GM23338 (cell line): ENCODE measurements at regions not wholly inside any gene's neighbourhood (a gene's known extent, or its start where the extent isn't known, plus 50 kb on each side); places are given as distances from the start of the nearest gene placed in this dataset.

Experiments used
- ATAC-seq: fragments of 200-7000 bp; cut with Tn5 transposase; 3 replicates; pipeline ENCODE4 v1.9.1; 2020
- DNase-seq: peaks from one replicate; pipeline ENCODE4 v3.0.0-alpha.2; 2015; ENCODE audit warnings: low spot score
- H2AFZ ChIP-seq: fragments of 200-600 bp; sonication (generic); 2 replicates; pipeline ENCODE4 v1.8.0; 2016; ENCODE audit warnings: antibody characterized with exemption, mild to moderate bottlenecking, moderate library complexity
- H3F3A ChIP-seq: fragments of 200-600 bp; sonication (generic); replicated peaks from 2 replicates; pipeline ENCODE4 v1.8.0; 2017; ENCODE audit warnings: antibody characterized with exemption, mixed run types, low read depth
- H3K27ac ChIP-seq: fragments of 200-600 bp; sonication (generic); 2 replicates; pipeline ENCODE4 v1.6.1; 2016; ENCODE audit warnings: low read depth
- H3K27me3 ChIP-seq: fragments of 200-600 bp; sonication (generic); 2 replicates; pipeline ENCODE4 v1.8.0; 2016; ENCODE audit warnings: mild to moderate bottlenecking, mixed run types, moderate library complexity; ENCODE audit not compliant: insufficient read depth
- H3K36me3 ChIP-seq: fragments of 200-600 bp; sonication (generic); 2 replicates; pipeline ENCODE4 v1.8.0; 2016; ENCODE audit warnings: mild to moderate bottlenecking; ENCODE audit not compliant: insufficient read depth
- H3K4me1 ChIP-seq: fragments of 200-600 bp; sonication (generic); 2 replicates; pipeline ENCODE4 v1.8.0; 2016; ENCODE audit warnings: mild to moderate bottlenecking, moderate library complexity; ENCODE audit not compliant: insufficient read depth
- H3K4me2 ChIP-seq: fragments of 200-600 bp; sonication (generic); 2 replicates; pipeline ENCODE4 v1.7.1; 2017; ENCODE audit warnings: mixed run types
- H3K4me3 ChIP-seq: fragments of 200-600 bp; sonication (generic); 2 replicates; pipeline ENCODE4 v1.6.1; 2016; ENCODE audit warnings: mixed run types
- H3K79me2 ChIP-seq: fragments of 200-600 bp; sonication (generic); replicated peaks from 2 replicates; pipeline ENCODE4 v1.8.0; 2017; ENCODE audit warnings: mild to moderate bottlenecking; ENCODE audit not compliant: insufficient read depth
- H3K9me2 ChIP-seq: fragments of 200-600 bp; sonication (generic); 2 replicates; pipeline ENCODE4 v1.8.0; 2017; ENCODE audit not compliant: insufficient read depth
- H4K20me1 ChIP-seq: fragments of 200-600 bp; sonication (generic); replicated peaks from 2 replicates; pipeline ENCODE4 v1.8.0; 2017; ENCODE audit warnings: mild to moderate bottlenecking; ENCODE audit not compliant: insufficient read depth
- H3K27ac Mint-ChIP-seq: 2 replicates; pipeline ENCODE4 v1.8.0; 2020; ENCODE audit warnings: inconsistent platforms, mild to moderate bottlenecking, moderate library complexity, mixed read lengths
- H3K27me3 Mint-ChIP-seq: 3 replicates; pipeline ENCODE4 v1.8.0; 2022; ENCODE audit warnings: low read depth, mild to moderate bottlenecking, moderate library complexity, mixed read lengths, inconsistent platforms; ENCODE audit not compliant: insufficient read depth, poor library complexity
- H3K36me3 Mint-ChIP-seq: 3 replicates; pipeline ENCODE4 v1.8.0; 2021; ENCODE audit warnings: low read depth, mild to moderate bottlenecking, inconsistent platforms, moderate library complexity, mixed read lengths
- H3K4me1 Mint-ChIP-seq: 3 replicates; pipeline ENCODE4 v1.8.0; 2020; ENCODE audit warnings: mild to moderate bottlenecking, inconsistent platforms, mixed read lengths
- H3K4me3 Mint-ChIP-seq: 3 replicates; pipeline ENCODE4 v1.8.0; 2021; ENCODE audit warnings: moderate library complexity, mild to moderate bottlenecking, inconsistent platforms, mixed read lengths
- H3K9me3 Mint-ChIP-seq: 3 replicates; pipeline ENCODE4 v1.8.0; 2020; ENCODE audit warnings: moderate library complexity, mild to moderate bottlenecking, inconsistent platforms, mixed read lengths
- ETS1 ChIP-seq: IDR thresholded peaks from 2 replicates; pipeline ENCODE4 v1.6.1; 2016; ENCODE audit warnings: antibody characterized with exemption
- EZH2 ChIP-seq: fragments of 200-600 bp; sonication (generic); IDR thresholded peaks from one replicate; pipeline ENCODE4 v1.8.0; 2017; ENCODE audit warnings: antibody characterized with exemption, mild to moderate bottlenecking, low read depth; ENCODE audit not compliant: unreplicated experiment
- EZH2phosphoT487 ChIP-seq: fragments of 200-600 bp; sonication (generic); IDR thresholded peaks from one replicate; pipeline ENCODE4 v1.8.1; 2018; ENCODE audit warnings: antibody characterized with exemption; ENCODE audit not compliant: unreplicated experiment
- JUNB ChIP-seq: IDR thresholded peaks from one replicate; pipeline ENCODE4 v1.6.1; 2016; ENCODE audit warnings: antibody characterized with exemption; ENCODE audit not compliant: unreplicated experiment
- NANOG ChIP-seq: IDR thresholded peaks from 2 replicates; pipeline ENCODE4 v1.6.1; 2016; ENCODE audit warnings: antibody characterized with exemption, borderline replicate concordance
- POLR2AphosphoS5 ChIP-seq: IDR thresholded peaks from 2 replicates; pipeline ENCODE4 v1.6.1; 2016; ENCODE audit warnings: antibody characterized with exemption, low read depth
- REST ChIP-seq: IDR thresholded peaks from one replicate; pipeline ENCODE4 v1.6.1; 2018; ENCODE audit warnings: antibody characterized with exemption; ENCODE audit not compliant: unreplicated experiment
- STAT1 ChIP-seq: IDR thresholded peaks from one replicate; pipeline ENCODE4 v1.6.1; 2016; ENCODE audit warnings: antibody characterized with exemption; ENCODE audit not compliant: unreplicated experiment
- ZNF114 ChIP-seq: fragments of 250-450 bp; sonication (Bioruptor Pico); IDR thresholded peaks from 2 replicates; pipeline ENCODE4 v1.5.0; 2020; ENCODE audit warnings: mild to moderate bottlenecking, moderate library complexity
- ZNF331 ChIP-seq: fragments of 250-450 bp; sonication (Bioruptor Pico); IDR thresholded peaks from 2 replicates; pipeline ENCODE4 v1.5.0; 2020; ENCODE audit warnings: low read depth, mild to moderate bottlenecking, moderate library complexity
- ZNF462 ChIP-seq: fragments of 250-450 bp; sonication (Bioruptor Pico); IDR thresholded peaks from 2 replicates; pipeline ENCODE4 v1.5.0; 2020; ENCODE audit warnings: mild to moderate bottlenecking, moderate library complexity
- TF ChIP-seq, protein P1 (sequence below), 2 experiments: fragments of 200-600 bp in 1 of 2; sonication (generic) in 1 of 2; conservative IDR thresholded peaks; 2 replicates each; pipeline versions ENCODE4 v1.5.1 to v1.6.1; 2016 to 2017; ENCODE audit warnings: antibody characterized with exemption in 2 of 2, low read depth in 2 of 2, mild to moderate bottlenecking in 2 of 2, moderate library complexity in 1 of 2

- Histone ChIP-seq H3K36me3 (no peaks in the 10 kb centered on the region), H3K4me1 (no peaks in the 10 kb centered on the region), H3K79me2 (no peaks in the 10 kb centered on the region), H3K4me2 (no peak overlapping the region), H2AFZ (peak overlapping the region; percentile 48; the same call in 1 of the 2 replicates), H4K20me1 (no peaks in the 10 kb centered on the region), H3K27me3 (no peaks in the 10 kb centered on the region), H3K9me2 (no peaks in the 10 kb centered on the region), H3F3A (no peaks in the 10 kb centered on the region), H3K27ac (no peak overlapping the region), H3K4me3 (no peak overlapping the region)
- H3K27ac Mint-ChIP-seq, result no peak overlapping the region; the same call in 1 of the 2 replicates
- DNase-seq, result no peak
- H3K36me3 Mint-ChIP-seq, result no peaks in the 10 kb centered on the region
- no peak overlapping the region for H3K4me3 Mint-ChIP-seq
- no peaks in the 10 kb centered on the region for H3K4me1 Mint-ChIP-seq
- TF ChIP-seq POLR2AphosphoS5, result no peak
- TF ChIP-seq JUNB, result no peak
- TF ChIP-seq REST, result no peak
- no peak for TF ChIP-seq ZNF114 (CRISPR knock-in tag)
- no peak for TF ChIP-seq NANOG
- no peak for TF ChIP-seq ZNF331 (CRISPR knock-in tag)
- no peak for TF ChIP-seq STAT1
- TF ChIP-seq ETS1, result no peak
- TF ChIP-seq EZH2, result no peak
- TF ChIP-seq ZNF462 (CRISPR knock-in tag), result no peak
- TF ChIP-seq EZH2phosphoT487, result no peak
- TF ChIP-seq, protein P1, sequence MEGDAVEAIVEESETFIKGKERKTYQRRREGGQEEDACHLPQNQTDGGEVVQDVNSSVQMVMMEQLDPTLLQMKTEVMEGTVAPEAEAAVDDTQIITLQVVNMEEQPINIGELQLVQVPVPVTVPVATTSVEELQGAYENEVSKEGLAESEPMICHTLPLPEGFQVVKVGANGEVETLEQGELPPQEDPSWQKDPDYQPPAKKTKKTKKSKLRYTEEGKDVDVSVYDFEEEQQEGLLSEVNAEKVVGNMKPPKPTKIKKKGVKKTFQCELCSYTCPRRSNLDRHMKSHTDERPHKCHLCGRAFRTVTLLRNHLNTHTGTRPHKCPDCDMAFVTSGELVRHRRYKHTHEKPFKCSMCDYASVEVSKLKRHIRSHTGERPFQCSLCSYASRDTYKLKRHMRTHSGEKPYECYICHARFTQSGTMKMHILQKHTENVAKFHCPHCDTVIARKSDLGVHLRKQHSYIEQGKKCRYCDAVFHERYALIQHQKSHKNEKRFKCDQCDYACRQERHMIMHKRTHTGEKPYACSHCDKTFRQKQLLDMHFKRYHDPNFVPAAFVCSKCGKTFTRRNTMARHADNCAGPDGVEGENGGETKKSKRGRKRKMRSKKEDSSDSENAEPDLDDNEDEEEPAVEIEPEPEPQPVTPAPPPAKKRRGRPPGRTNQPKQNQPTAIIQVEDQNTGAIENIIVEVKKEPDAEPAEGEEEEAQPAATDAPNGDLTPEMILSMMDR (conservative IDR thresholded peaks at IDR 0.05; ENCODE audit: low read depth in 2 of 2), result no peak
- peaks cover 1% of the 10 kb centered on the region for H3K27me3 Mint-ChIP-seq
- ATAC-seq, result no peak
- no peaks in the 10 kb centered on the region; the same call in 2 of the 3 replicates for H3K9me3 Mint-ChIP-seq
These were observed 108.2 kb upstream of the MBNL1 start for GRCh38 chr3:152160350-152161011.
